IMR-90 (cell line): ENCODE measurements at regions not wholly inside any gene's neighbourhood (a gene's known extent, or its start where the extent isn't known, plus 50 kb on each side); places are given as distances from the start of the nearest gene placed in this dataset.

Experiments used
- ATAC-seq: fragments of 200-7000 bp; cut with Tn5 transposase; 2 replicates; pipeline ENCODE4 v1.9.1; 2020; ENCODE audit warnings: low read depth, mild to moderate bottlenecking, moderate library complexity
- BruUV-seq: library from RNA; stranded (reverse); fragments of 400-500 nt; replicated peaks from 2 replicates; lab custom pipeline; 2021; lab: Mats Ljungman, UMichigan
- CTCF ChIA-PET: fragments of 300-600 bp; formaldehyde crosslinking; extraction: SDS; loops from one replicate; lab custom pipeline; 2021; ENCODE audit warnings: antibody characterized with exemption; lab: Yijun Ruan, JAX
- POLR2A ChIA-PET: fragments of 300-600 bp; sonication (Branson Sonifier 250); formaldehyde crosslinking; loops from one replicate; lab custom pipeline; 2022; ENCODE audit warnings: antibody characterized with exemption; ENCODE audit not compliant: unreplicated experiment; lab: Charles Lee
- DNase-seq: peaks from one replicate; pipeline ENCODE4 v3.0.0; 2013
- H2AFZ ChIP-seq: replicated peaks from 2 replicates; pipeline ENCODE3; 2013; ENCODE audit warnings: low read length, mild to moderate bottlenecking; ENCODE audit not compliant: poor library complexity
- H2AK5ac ChIP-seq: 2 replicates; pipeline ENCODE4 v1.6.1; 2013; ENCODE audit warnings: low read depth, low read length, inconsistent platforms
- H2AK9ac ChIP-seq: replicated peaks from 2 replicates; pipeline ENCODE3; 2013; ENCODE audit warnings: mild to moderate bottlenecking, low read depth, low read length, moderate library complexity; ENCODE audit not compliant: poor library complexity
- H2BK120ac ChIP-seq: 2 replicates; pipeline ENCODE4 v1.6.1; 2013; ENCODE audit warnings: low read depth, low read length, inconsistent platforms
- H2BK15ac ChIP-seq: 3 replicates; pipeline ENCODE4 v1.6.1; 2013; ENCODE audit warnings: low read depth, low read length, inconsistent platforms
- H2BK20ac ChIP-seq: 2 replicates; pipeline ENCODE4 v1.6.1; 2013; ENCODE audit warnings: low read depth, mild to moderate bottlenecking, inconsistent platforms, low read length, moderate library complexity
- H2BK5ac ChIP-seq: 2 replicates; pipeline ENCODE4 v1.6.1; 2013; ENCODE audit warnings: mild to moderate bottlenecking, low read depth, low read length, inconsistent platforms; ENCODE audit not compliant: poor library complexity, severe bottlenecking
- H3K14ac ChIP-seq: replicated peaks from 2 replicates; pipeline ENCODE4 v1.6.1; 2013; ENCODE audit warnings: low read depth, low read length, inconsistent platforms
- H3K18ac ChIP-seq: 2 replicates; pipeline ENCODE4 v1.6.1; 2013; ENCODE audit warnings: low read depth, low read length, control low read depth
- H3K23ac ChIP-seq: 2 replicates; pipeline ENCODE4 v1.6.1; 2013; ENCODE audit warnings: low read depth, low read length, inconsistent platforms
- H3K27ac ChIP-seq: 2 replicates; pipeline ENCODE4 v1.5.1; 2013; ENCODE audit warnings: mild to moderate bottlenecking, control low read depth, low read length; ENCODE audit not compliant: insufficient read depth
- H3K27me3 ChIP-seq: 2 replicates; pipeline ENCODE4 v1.6.1; 2013; ENCODE audit warnings: low read length; ENCODE audit not compliant: control insufficient read depth, insufficient read depth
- H3K36me3 ChIP-seq: 2 replicates; pipeline ENCODE4 v1.6.1; 2013; ENCODE audit warnings: low read length, mixed read lengths; ENCODE audit not compliant: control insufficient read depth, insufficient read depth
- H3K4ac ChIP-seq: 2 replicates; pipeline ENCODE4 v1.6.1; 2013; ENCODE audit warnings: low read depth, low read length, inconsistent platforms
- H3K4me1 ChIP-seq: 2 replicates; pipeline ENCODE4 v1.6.1; 2013; ENCODE audit warnings: low read length, mixed read lengths; ENCODE audit not compliant: control insufficient read depth, insufficient read depth
- H3K4me2 ChIP-seq: 2 replicates; pipeline ENCODE4 v1.6.1; 2013; ENCODE audit warnings: low read depth, mild to moderate bottlenecking, control low read depth, low read length, moderate library complexity
- H3K4me3 ChIP-seq: 2 replicates; pipeline ENCODE4 v1.5.1; 2013; ENCODE audit warnings: low read depth, mild to moderate bottlenecking, control low read depth, low read length, moderate library complexity; ENCODE audit not compliant: insufficient read depth
- H3K56ac ChIP-seq: 2 replicates; pipeline ENCODE4 v1.6.1; 2013; ENCODE audit warnings: low read length, inconsistent platforms; ENCODE audit not compliant: insufficient read depth; ENCODE audit errors: extremely low read depth
- H3K79me1 ChIP-seq, 2 experiments: 2 replicates each; pipeline ENCODE4 v1.6.1; 2013; ENCODE audit warnings: low read length in 2 of 2, inconsistent platforms in 1 of 2, low read depth in 1 of 2
- H3K9ac ChIP-seq: 2 replicates; pipeline ENCODE4 v1.6.1; 2013; ENCODE audit warnings: low read depth, low read length, control low read depth
- H3K9me1 ChIP-seq: 2 replicates; pipeline ENCODE4 v1.6.1; 2013; ENCODE audit warnings: low read length, inconsistent platforms; ENCODE audit not compliant: insufficient read depth
- H3K9me3 ChIP-seq: 2 replicates; pipeline ENCODE4 v1.6.1; 2013; ENCODE audit warnings: low read length; ENCODE audit not compliant: control insufficient read depth, insufficient read depth
- H4K20me1 ChIP-seq: 2 replicates; pipeline ENCODE4 v1.6.1; 2013; ENCODE audit warnings: low read length, inconsistent platforms; ENCODE audit not compliant: insufficient read depth
- H4K5ac ChIP-seq: 2 replicates; pipeline ENCODE4 v1.6.1; 2013; ENCODE audit warnings: mild to moderate bottlenecking, low read depth, low read length, control low read depth
- H4K8ac ChIP-seq, 2 experiments: 2 replicates each; pipeline ENCODE4 v1.6.1; 2013; ENCODE audit warnings: low read depth in 2 of 2, low read length in 2 of 2, control low read depth in 1 of 2, inconsistent platforms in 1 of 2
- H4K91ac ChIP-seq: 2 replicates; pipeline ENCODE4 v1.6.1; 2013; ENCODE audit warnings: low read depth, low read length, inconsistent platforms; ENCODE audit not compliant: insufficient read depth
- BHLHE40 ChIP-seq: fragments of 150-350 bp; IDR thresholded peaks from 2 replicates; pipeline ENCODE4 v1.6.1; 2016; ENCODE audit warnings: mild to moderate bottlenecking, low read depth, low read length
- CEBPB ChIP-seq: IDR thresholded peaks from 2 replicates; pipeline ENCODE4 v1.6.1; 2012; ENCODE audit warnings: low read depth, low read length, improper control_type of control experiment
- CTCF ChIP-seq: conservative IDR thresholded peaks from 2 replicates; pipeline ENCODE4 v1.5.1; 2012; ENCODE audit warnings: mild to moderate bottlenecking, low read depth, low read length, improper control_type of control experiment
- ELK1 ChIP-seq: fragments of 150-350 bp; IDR thresholded peaks from 2 replicates; pipeline ENCODE4 v1.6.1; 2016; ENCODE audit warnings: low read depth, mild to moderate bottlenecking, low read length, moderate library complexity, borderline replicate concordance
- MAZ ChIP-seq: IDR thresholded peaks from 2 replicates; pipeline ENCODE4 v1.6.1; 2012; ENCODE audit warnings: low read depth, mild to moderate bottlenecking, low read length, improper control_type of control experiment, moderate library complexity, borderline replicate concordance
- MXI1 ChIP-seq: IDR thresholded peaks from 2 replicates; pipeline ENCODE4 v1.6.1; 2012; ENCODE audit warnings: low read depth, mild to moderate bottlenecking, low read length, moderate library complexity, borderline replicate concordance
- POLR2A ChIP-seq: IDR thresholded peaks from 2 replicates; pipeline ENCODE4 v1.6.1; 2012; ENCODE audit warnings: mild to moderate bottlenecking, low read depth, low read length
- RAD21 ChIP-seq: IDR thresholded peaks from 2 replicates; pipeline ENCODE4 v1.6.1; 2012; ENCODE audit warnings: low read length, improper control_type of control experiment
- RCOR1 ChIP-seq: IDR thresholded peaks from 2 replicates; pipeline ENCODE4 v1.6.1; 2012; ENCODE audit warnings: mild to moderate bottlenecking, low read length, improper control_type of control experiment; ENCODE audit not compliant: insufficient replicate concordance
- RFX5 ChIP-seq: IDR thresholded peaks from 2 replicates; pipeline ENCODE4 v1.8.0; 2012; ENCODE audit warnings: low read depth, mild to moderate bottlenecking, low read length, moderate library complexity
- SMC3 ChIP-seq: fragments of 150-350 bp; IDR thresholded peaks from 2 replicates; pipeline ENCODE4 v1.6.1; 2016; ENCODE audit warnings: low read depth, mild to moderate bottlenecking, antibody characterized with exemption, low read length, moderate library complexity
- USF2 ChIP-seq: fragments of 150-350 bp; IDR thresholded peaks from 2 replicates; pipeline ENCODE4 v1.6.1; 2017; ENCODE audit warnings: mild to moderate bottlenecking, antibody characterized with exemption, low read length, low read depth
- WGBS, 2 experiments: methylation state at CpG; one replicate each; pipeline versions ENCODE4 v1.1.5 to v1.1.7; 2013; ENCODE audit warnings: missing lambda C conversion rate in 2 of 2; ENCODE audit not compliant: insufficient read length in 1 of 2; ENCODE audit errors: extremely low coverage in 2 of 2; 5-methylcytosine and 5-hydroxymethylcytosine counted together
- dilution Hi-C: fragments of 300-500 bp; cut with HindIII; formaldehyde crosslinking; loops from one replicate; pipeline ENCODE4 v1.14.3; 2018; ENCODE audit warnings: low sequenced_read_pairs; ENCODE audit not compliant: unreplicated experiment
- in situ Hi-C: fragments of 300-500 bp; cut with MboI; formaldehyde crosslinking; loops from 3 replicates; pipeline ENCODE4 v1.14.3; 2019; ENCODE audit warnings: low sequenced_read_pairs, inconsistent platforms, mixed read lengths
- intact Hi-C: fragments of 100-400 bp; cut with micrococcal nuclease; formaldehyde crosslinking; loops from 2 replicates; pipeline ENCODE4 v1.10.0; 2022

GRCh38 chr1:5632224-5632623 is 360.0 kb downstream of the NPHP4 start:
- no peak overlapping the region for H2BK20ac ChIP-seq
- H3K4me1 ChIP-seq = no peaks in the 10 kb centered on the region
- H3K4ac ChIP-seq = no peak overlapping the region
- intact Hi-C loops (no loop called here), in situ Hi-C loops (no loop called here), dilution Hi-C loops (no loop called here)
- H3K9ac ChIP-seq = no peak overlapping the region
- TF ChIP-seq MAZ = no peak
- TF ChIP-seq ELK1 = no peak
- TF ChIP-seq SMC3 = no peak
- no peak for TF ChIP-seq POLR2A
- TF ChIP-seq MXI1 = no peak
- no peak for TF ChIP-seq RAD21
- no peak for TF ChIP-seq RFX5
- no peak for TF ChIP-seq BHLHE40
- no peak for TF ChIP-seq CEBPB
- TF ChIP-seq RCOR1 = no peak
- TF ChIP-seq USF2 = no peak
- no peak for TF ChIP-seq CTCF
- no peaks in the 10 kb centered on the region for H3K36me3 ChIP-seq
- CTCF ChIA-PET = no interaction called here
- H3K4me3 ChIP-seq = no peak overlapping the region
- H3K4me2 ChIP-seq = no peak overlapping the region
- H2BK5ac ChIP-seq = no peak overlapping the region
- no peak overlapping the region for H3K56ac ChIP-seq
- H3K23ac ChIP-seq = no peak overlapping the region
- no peaks in the 10 kb centered on the region for H3K27me3 ChIP-seq
- H2AK9ac ChIP-seq = no peak overlapping the region
- no peak overlapping the region for H4K91ac ChIP-seq
- no peak overlapping the region for H3K18ac ChIP-seq
- no peaks in the 10 kb centered on the region for H3K9me1 ChIP-seq
- BruUV-seq = no TSS peak
- peaks cover 31% of the 10 kb centered on the region for H3K9me3 ChIP-seq
- no peak overlapping the region for H4K5ac ChIP-seq
- no peak for ATAC-seq
- H4K8ac ChIP-seq = no peak overlapping the region
- H2BK15ac ChIP-seq = no peak overlapping the region
- H2BK120ac ChIP-seq = no peak overlapping the region
- no peak for DNase-seq
- no peak overlapping the region for H2AK5ac ChIP-seq
- WGBS, 2 experiments = no CpG with 5 or more reads among the region's 4 CpGs
- H3K14ac ChIP-seq = no peak overlapping the region
- POLR2A ChIA-PET = no interaction called here
- no peak overlapping the region for H2AFZ ChIP-seq
- no peak overlapping the region for H3K27ac ChIP-seq
- no peaks in the 10 kb centered on the region for H3K79me1 ChIP-seq
- H4K20me1 ChIP-seq = no peaks in the 10 kb centered on the region
